Common myeloid progenitor, CD34-positive (primary cell): ENCODE measurements at regions not wholly inside any gene's neighbourhood (a gene's known extent, or its start where the extent isn't known, plus 50 kb on each side); places are given as distances from the start of the nearest gene placed in this dataset.

Experiments
- CTCF ChIA-PET: fragments of 350-600 bp; sonication (Branson Sonifier 250); formaldehyde crosslinking; loops from one replicate; lab custom pipeline; 2021; ENCODE audit warnings: antibody characterized with exemption; lab: Charles Lee
- POLR2A ChIA-PET: fragments of 350-600 bp; sonication (Branson Sonifier 250); formaldehyde crosslinking; loops from one replicate; lab custom pipeline; 2021; ENCODE audit warnings: antibody characterized with exemption; lab: Charles Lee
- DNase-seq, 3 donors: peaks; one replicate each; pipeline versions ENCODE4 v3.0.0 to v3.0.0-alpha.2; 2013
- H3K27ac ChIP-seq, 2 experiments: 1 replicate in 1 of 2; 2 replicates in 1 of 2; pipeline ENCODE4 v1.7.0; 2013; ENCODE audit warnings: inconsistent platforms in 2 of 2, low read length in 2 of 2, mild to moderate bottlenecking in 2 of 2, low read depth in 1 of 2, moderate library complexity in 1 of 2; ENCODE audit not compliant: severe bottlenecking in 2 of 2, insufficient read depth in 1 of 2, poor library complexity in 1 of 2
- H3K27me3 ChIP-seq, 5 experiments: replicated peaks in 2 of 5; 1 replicate in 3 of 5; 2 replicates in 2 of 5; pipeline versions ENCODE4 v1.6.1 to v1.7.0; 2013; ENCODE audit warnings: low read length in 4 of 5, mild to moderate bottlenecking in 2 of 5, moderate library complexity in 2 of 5, inconsistent platforms in 1 of 5; ENCODE audit not compliant: insufficient read depth in 5 of 5, control insufficient read depth in 4 of 5
- H3K36me3 ChIP-seq, 4 experiments: 1 replicate in 2 of 4; 2 replicates in 2 of 4; pipeline versions ENCODE4 v1.6.1 to v1.7.0; 2013; ENCODE audit warnings: low read length in 3 of 4, control low read depth in 1 of 4, mild to moderate bottlenecking in 1 of 4; ENCODE audit not compliant: control insufficient read depth in 4 of 4, insufficient read depth in 4 of 4
- H3K4me1 ChIP-seq, 4 experiments: 1 replicate in 3 of 4; 2 replicates in 1 of 4; pipeline versions ENCODE4 v1.6.1 to v1.7.1; 2013; ENCODE audit warnings: low read length in 3 of 4, mild to moderate bottlenecking in 3 of 4, control low read depth in 1 of 4, inconsistent platforms in 1 of 4, moderate library complexity in 1 of 4; ENCODE audit not compliant: control insufficient read depth in 4 of 4, insufficient read depth in 4 of 4; ENCODE audit errors: control extremely low read depth in 1 of 4
- H3K4me3 ChIP-seq, 7 experiments: 1 replicate in 4 of 7; 2 replicates in 3 of 7; pipeline versions ENCODE4 v1.5.1 to v1.7.0; 2013; ENCODE audit warnings: mild to moderate bottlenecking in 7 of 7, low read length in 6 of 7, moderate library complexity in 6 of 7, inconsistent platforms in 2 of 7, low read depth in 2 of 7, control low read depth in 1 of 7; ENCODE audit not compliant: insufficient read depth in 4 of 7, control insufficient read depth in 1 of 7; ENCODE audit errors: extremely low read depth in 1 of 7
- H3K9me3 ChIP-seq, 5 experiments: 1 replicate in 4 of 5; 2 replicates in 1 of 5; pipeline versions ENCODE4 v1.6.1 to v1.7.1; 2013; ENCODE audit warnings: low read length in 4 of 5, mild to moderate bottlenecking in 2 of 5, inconsistent platforms in 1 of 5, low read depth in 1 of 5, moderate library complexity in 1 of 5; ENCODE audit not compliant: control insufficient read depth in 4 of 5, insufficient read depth in 2 of 5; ENCODE audit errors: control extremely low read depth in 1 of 5
- WGBS: methylation state at CpG from one replicate; pipeline ENCODE4 v1.1.5; 2013; ENCODE audit not compliant: insufficient coverage; 5-methylcytosine and 5-hydroxymethylcytosine counted together

DNA sequence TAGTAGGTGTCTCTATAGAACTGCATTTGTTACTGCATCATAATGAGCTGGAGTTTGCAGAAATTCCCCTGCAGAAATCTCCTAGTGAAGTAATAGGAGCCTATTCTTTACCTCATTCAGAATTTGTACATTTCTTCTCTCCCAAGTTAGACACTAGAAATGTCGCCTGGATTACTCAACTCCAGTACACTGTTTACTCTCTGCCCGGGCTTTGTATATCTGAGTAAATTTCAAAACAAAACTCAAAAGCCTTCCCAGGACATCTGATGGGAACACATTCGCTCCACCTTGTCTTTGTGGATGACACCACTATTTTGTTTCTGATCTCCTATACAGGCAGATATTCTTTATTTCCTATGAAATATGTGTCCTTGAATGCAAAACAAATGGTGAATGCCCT lies 76.8 kb downstream of the POU3F3 start:
- ChIA-PET POLR2A (no interaction called here), CTCF (no interaction called here)
- Histone ChIP-seq H3K36me3 (no peaks in the 10 kb centered on the region), H3K27ac (no peak overlapping the region), H3K9me3 (no peaks in the 10 kb centered on the region), H3K4me1 (no peaks in the 10 kb centered on the region), H3K27me3 (peaks cover 0 to 3% (median 2%) of the 10 kb centered on the region in 5 experiments), H3K4me3 (no peak overlapping the region)
- whole genome bisulfite sequencing, result 95% methylated on average over 3 of the region's 3 CpGs
- no peak for DNase-seq

DNA sequence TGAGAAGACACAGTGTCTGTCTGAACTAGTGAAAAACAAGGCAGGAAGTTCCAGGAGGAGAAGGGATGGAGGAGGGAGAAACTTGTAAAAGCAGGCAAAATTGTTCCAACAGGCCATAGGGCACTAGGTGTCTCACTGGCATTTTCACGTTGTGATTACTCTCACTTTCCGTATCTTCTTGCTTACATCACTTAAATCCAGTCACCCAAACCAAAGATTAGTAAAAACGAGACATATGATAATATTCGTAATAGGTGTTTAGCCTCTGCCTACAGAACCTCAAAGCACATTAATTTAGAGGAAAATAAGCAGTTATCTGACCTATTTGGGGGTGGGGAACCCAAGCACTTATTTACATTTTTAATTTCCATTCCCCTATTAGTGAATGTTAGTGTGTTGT lies 78.3 kb downstream of the POU3F3 start:
- no CpG with 5 or more reads among the region's 4 CpGs for WGBS
- H3K27ac ChIP-seq, result no peak overlapping the region
- H3K36me3 ChIP-seq, result no peaks in the 10 kb centered on the region
- no peak for DNase-seq
- H3K27me3 ChIP-seq, result peaks cover 0 to 5% (median 2%) of the 10 kb centered on the region in 5 experiments
- no peaks in the 10 kb centered on the region for H3K4me1 ChIP-seq
- ChIA-PET CTCF (no interaction called here), POLR2A (no interaction called here)
- no peaks in the 10 kb centered on the region for H3K9me3 ChIP-seq
- H3K4me3 ChIP-seq, result no peak overlapping the region

DNA sequence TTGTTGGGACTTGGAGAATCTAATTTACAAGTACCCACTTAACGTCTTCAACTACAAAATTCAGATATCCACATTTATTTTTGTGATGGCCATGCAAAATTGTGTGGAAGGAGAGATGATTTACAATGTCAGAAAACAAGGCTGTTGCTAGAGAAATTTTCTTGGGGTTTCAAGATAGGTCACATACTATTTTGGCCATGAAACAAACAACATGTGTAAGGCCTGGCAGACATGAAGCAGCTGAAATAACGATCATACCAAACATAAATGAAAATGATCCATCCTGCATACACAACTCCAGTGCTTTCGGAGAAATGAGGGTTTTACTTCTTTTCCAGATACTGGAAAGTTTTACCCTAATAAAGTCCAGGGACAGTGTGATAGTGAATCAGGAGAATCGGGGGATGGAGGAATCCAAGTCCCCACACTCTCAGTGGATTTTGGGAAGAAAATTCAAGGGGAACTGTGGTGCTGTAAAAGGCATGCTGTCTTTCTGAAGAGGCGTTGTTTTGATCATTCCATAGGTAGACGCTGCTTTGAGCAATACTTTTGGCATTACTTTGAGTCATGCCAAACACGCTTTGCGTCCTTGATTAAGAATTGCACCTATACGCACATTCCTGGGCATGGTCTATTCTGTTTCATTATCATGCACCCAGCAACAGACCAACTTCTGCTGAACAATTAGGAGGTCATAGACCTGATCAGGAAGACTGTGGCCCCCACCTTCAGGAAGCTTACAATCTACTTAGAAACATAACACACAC lies 79.4 kb downstream of the POU3F3 start:
- WGBS, result 98% methylated on average over 8 of the region's 9 CpGs
- no peak for DNase-seq
- H3K9me3 ChIP-seq, result no peaks in the 10 kb centered on the region
- no peaks in the 10 kb centered on the region for H3K4me1 ChIP-seq
- CTCF ChIA-PET, result no interaction called here
- H3K27ac ChIP-seq, result no peak overlapping the region
- H3K4me3 ChIP-seq, result no peak overlapping the region
- peaks cover 0 to 5% (median 2%) of the 10 kb centered on the region in 5 experiments for H3K27me3 ChIP-seq
- no peaks in the 10 kb centered on the region for H3K36me3 ChIP-seq
- POLR2A ChIA-PET, result no interaction called here

DNA sequence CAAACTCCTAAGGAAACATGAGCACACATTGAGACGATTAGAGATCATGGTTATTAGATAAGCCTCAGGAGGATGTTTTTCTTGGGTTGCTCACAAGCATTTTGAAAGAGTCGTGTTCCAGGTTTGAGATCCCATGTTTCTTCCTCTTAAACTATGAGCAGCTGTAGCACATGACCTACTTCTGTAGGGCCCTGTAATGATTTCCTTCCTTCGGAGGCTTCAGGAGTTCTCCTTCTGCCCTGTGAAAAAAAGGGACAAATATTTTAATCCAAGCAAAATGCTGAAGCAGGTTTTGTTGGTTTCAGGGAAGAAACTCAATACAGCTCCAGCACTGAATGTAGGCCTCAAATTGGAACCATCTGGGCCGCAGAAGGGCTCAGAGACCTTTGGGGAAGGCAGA lies 82.6 kb downstream of the POU3F3 start:
- Histone ChIP-seq H3K4me1 (no peaks in the 10 kb centered on the region), H3K9me3 (no peaks in the 10 kb centered on the region), H3K27ac (no peak overlapping the region), H3K36me3 (no peaks in the 10 kb centered on the region), H3K27me3 (peaks cover 0 to 3% (median 0%) of the 10 kb centered on the region in 5 experiments), H3K4me3 (no peak overlapping the region)
- 69% methylated on average over 4 of the region's 4 CpGs for WGBS
- no peak for DNase-seq
- POLR2A ChIA-PET, result no interaction called here
- CTCF ChIA-PET, result interaction anchor here (1.4 kb wide), 1 partner anchor 9 kb away, joined by 3 read pairs; no protein-coding TSS in a partner anchor

DNA sequence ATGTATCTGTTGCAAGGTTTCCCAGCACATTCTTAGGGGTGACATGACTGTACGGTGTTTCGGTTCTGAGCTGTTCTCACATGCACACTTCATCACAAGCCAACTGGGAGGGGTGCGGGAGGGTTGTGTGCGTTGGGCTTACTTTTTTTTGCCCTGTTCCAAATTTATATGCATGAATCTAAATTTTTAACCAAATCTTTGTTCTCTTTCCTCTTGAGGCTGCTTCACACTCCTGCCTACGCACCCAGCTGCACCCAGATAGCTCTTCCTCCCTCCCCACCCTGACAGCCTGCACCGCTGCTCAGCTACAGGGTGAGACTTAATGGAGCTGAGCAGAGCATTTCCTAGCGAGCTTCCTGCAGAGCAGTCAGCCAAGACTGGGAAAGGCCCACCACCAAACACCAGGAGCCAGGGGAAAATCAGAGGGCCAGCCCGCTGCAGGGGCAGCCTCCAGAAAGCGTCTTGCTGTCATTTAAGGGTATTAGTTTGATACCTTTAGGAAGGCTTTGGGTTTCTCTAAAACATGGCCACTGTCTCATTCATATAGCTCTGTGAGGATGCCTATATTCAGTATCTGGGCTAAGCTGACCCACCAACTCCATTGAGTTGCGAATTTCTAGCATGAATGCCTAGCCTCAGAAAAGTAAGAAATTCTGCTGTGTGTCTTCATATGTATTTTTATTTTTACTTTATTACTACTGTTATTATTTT lies 84.5 kb downstream of the POU3F3 start:
- Histone ChIP-seq H3K4me1 (no peaks in the 10 kb centered on the region), H3K27me3 (peaks cover 0 to 3% (median 0%) of the 10 kb centered on the region in 5 experiments), H3K36me3 (no peaks in the 10 kb centered on the region), H3K9me3 (no peaks in the 10 kb centered on the region), H3K27ac (no peak overlapping the region), H3K4me3 (no peak overlapping the region)
- DNase-seq, result no peak
- ChIA-PET POLR2A (no interaction called here), CTCF (interaction anchor here (1.3 kb wide), 1 partner anchor 25 kb away, joined by 4 read pairs; no protein-coding TSS in a partner anchor)
- 99% methylated on average over 7 of the region's 10 CpGs for whole genome bisulfite sequencing

DNA sequence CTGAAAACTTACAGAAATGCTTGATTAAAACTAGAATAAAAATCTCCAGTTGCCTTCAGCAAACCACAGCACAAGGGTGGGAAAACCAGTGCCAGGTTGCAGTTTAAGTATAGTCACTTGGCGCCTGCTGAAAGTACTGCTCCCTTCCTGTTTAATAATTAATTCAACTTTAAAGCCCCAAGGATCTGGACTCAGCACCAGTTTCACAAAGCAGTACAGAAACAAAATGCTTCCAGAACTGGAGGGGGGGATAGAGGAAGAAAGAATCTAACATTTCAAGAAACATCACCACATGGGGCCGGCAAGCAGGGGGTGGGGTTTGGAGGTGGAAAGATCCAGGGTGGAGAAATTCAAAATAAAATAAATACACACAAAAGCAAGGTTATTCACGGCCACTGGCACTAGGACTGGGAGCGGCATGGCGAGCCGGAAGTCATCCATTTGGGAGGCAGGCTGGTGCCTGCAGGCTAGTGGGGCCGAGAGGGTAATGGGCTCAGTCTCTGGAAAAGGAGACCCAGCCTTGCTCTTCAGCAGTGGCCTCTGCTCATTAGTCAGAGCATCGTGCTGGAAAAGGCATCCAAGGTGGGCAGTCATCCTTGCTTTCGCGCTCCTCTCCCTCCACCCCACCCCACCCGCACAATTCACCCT lies 85.8 kb downstream of the POU3F3 start:
- no peak overlapping the region for H3K4me3 ChIP-seq
- ChIA-PET POLR2A (no interaction called here), CTCF (no interaction called here)
- H3K4me1 ChIP-seq, result no peaks in the 10 kb centered on the region
- WGBS, result 92% methylated on average over 6 of the region's 11 CpGs
- H3K9me3 ChIP-seq, result no peaks in the 10 kb centered on the region
- H3K27ac ChIP-seq, result no peak overlapping the region
- DNase-seq, result no peak
- peaks cover 0 to 6% (median 0%) of the 10 kb centered on the region in 5 experiments for H3K27me3 ChIP-seq
- H3K36me3 ChIP-seq, result no peaks in the 10 kb centered on the region
